HG03064 (cell line): ENCODE measurements at regions not wholly inside any gene's neighbourhood (a gene's known extent, or its start where the extent isn't known, plus 50 kb on each side); places are given as distances from the start of the nearest gene placed in this dataset.
"Not testable (repeated sequence)": the region's sequence is repeated elsewhere in the genome, so short reads cannot be mapped to it uniquely, and the experiment has no call there.

Source experiments
- ATAC-seq: cut with Tn5 transposase; IDR thresholded peaks from one replicate; pipeline ENCODE4 v1.9.1; 2021; ENCODE audit warnings: low read depth; ENCODE audit not compliant: unreplicated experiment

DNA sequence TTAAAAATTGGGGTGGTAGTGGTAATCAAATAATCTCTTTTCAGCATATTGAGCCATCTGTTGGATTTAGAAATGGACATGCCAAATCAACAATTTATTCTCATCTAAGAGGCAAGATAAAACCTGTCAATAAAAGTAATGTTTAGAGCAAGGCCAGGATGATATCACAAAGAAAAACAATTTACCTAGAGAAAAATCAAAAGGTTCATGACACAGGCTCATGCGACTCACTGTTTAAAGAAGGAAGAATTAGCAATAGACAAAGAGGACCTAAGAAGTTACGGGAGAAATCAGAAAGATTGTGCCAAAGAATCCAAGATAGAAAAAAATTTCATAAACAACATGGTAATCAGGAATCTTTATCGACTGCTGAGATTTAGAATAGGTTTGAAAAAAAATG lies 868.5 kb upstream of the GBE1 start:
- no peak for ATAC-seq

DNA sequence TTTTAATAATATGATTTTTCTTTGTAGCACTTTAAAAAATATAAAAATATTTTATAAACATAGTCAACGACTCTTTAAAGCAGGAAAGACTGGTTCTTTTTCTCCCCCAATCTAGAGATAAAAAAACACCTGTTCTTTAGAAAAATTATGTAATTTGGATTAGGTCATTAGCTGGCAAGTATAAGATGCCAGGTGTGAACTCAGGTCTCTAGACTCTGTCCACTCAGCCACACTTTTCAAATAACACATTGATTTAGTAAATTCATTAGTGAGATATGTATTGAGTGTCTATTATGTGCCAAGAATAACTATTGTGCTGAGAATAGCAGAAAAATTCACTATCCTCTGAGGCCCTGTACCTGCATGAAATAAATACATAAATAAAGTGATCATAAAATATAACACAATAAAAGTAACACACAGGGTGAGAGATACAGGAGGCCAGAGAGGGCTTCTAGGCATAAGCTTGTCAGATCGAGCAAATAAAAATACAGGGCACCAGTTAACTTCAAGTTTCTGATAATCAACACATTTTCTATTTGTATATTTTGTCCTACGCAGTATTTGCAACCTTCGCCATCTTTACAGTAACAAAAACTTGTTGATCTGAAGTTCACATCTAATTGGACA lies 867.1 kb upstream of the GBE1 start:
- ATAC-seq: no peak

DNA sequence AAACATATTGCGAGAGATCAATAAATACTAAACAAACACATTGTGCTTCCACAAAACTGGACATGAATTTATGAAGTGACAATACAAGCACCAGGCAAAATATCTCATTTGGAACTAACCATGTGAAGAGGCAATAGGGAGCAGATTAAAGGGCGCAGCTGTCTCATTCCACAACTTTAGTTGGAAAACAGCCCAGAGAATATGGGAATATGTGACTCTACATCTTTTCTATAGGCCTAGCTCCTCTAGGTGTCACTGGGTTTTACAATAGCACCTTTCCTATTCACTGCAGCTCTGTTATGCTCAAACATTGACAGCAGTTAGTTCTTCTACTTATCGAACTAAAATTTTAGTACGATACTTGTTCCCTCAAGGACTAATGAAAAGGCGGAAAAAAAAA lies 866.3 kb upstream of the GBE1 start:
- no peak for ATAC-seq

DNA sequence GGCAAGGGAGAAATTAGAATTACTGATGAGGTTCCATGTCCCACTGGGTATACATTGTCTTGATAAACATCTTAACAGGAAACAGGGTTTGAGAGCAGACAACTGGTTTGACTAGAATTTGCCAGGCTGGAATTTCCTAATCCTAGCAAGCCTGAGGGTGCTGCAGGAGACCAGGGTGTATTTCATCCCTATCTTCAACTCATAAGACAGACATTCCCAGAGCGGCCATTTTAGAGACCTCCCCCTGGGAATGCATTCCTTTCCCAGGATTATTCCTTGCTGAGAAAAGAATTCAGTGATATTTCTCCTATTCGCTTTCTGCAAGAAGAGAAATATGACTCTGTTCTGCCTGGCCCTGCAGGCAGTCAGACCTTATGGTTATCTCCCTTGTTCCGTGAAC lies 859.3 kb upstream of the GBE1 start:
- ATAC-seq: not testable (repeated sequence)

DNA sequence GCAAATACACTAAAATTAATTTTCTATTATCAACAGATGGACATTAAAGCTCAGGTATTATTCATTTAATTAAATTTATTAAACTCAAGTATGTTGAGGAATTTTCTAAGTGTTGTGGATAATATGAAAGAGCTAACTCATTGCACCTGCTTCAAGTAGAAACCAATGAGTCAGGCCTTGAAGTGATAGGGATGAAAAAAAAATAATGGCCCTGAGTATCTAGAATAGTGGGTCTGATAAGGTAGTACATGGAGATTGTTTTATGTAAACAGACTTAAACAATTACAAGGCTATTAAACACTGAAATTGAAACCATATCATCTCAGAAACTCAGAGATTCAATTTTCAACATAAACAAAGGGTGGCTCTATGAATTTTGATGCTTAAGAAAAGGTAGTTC lies 857.1 kb upstream of the GBE1 start:
- ATAC-seq: no peak

DNA sequence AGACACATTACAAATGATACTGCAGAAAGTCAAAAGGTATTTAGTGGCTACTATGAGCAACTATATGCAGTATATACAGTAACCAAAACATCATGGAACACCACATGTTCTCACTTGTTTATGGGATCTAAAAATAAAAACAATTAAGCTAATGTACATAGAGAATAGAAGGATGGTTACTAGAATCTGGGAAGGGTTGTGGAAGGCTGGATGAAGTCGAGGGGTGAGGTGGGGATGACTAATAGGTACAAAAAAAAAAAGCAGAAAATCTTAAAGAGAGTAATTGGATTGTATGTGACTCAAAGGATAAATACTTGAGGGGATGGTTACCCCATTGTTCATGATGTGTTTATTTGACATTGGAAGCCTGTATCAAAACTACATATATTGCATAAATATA lies 848.8 kb upstream of the GBE1 start:
- ATAC-seq: no peak

DNA sequence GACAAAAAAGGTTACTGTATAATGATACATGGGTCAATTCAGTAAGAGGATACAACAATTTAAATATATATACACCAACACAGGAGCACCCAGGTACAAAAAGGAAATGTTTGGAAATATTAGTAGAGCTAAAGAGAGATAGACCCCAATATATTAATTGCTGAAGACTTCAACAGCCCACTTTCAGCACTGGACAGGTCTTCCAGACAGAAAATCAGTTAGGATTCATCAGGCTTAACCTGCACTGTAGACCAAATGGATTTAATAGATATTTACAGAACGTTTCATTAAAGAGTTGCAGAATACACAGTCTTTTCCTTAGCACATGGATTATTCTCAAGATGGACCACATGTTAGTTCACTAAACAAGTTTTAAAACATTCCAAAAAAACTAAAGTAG lies 845.9 kb upstream of the GBE1 start:
- no peak for ATAC-seq

DNA sequence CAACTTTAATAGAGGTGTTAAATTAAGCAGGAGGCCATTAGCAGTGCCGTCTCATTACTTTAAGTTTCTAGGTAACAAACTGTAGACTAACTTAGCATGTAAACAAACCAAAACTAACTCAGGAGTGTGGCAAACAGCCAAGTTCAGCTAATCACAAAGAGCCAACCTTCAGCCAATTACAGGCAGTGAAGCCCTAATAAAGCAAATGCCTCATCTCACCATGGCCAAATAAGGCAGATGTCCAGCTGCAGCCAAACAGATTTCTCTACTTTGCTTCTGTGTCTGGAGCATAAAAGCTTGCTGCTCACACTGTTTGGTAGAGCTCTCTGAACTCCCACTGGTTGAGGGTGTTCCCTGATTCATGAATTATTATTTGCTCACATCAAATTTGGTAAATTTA lies 835.4 kb upstream of the GBE1 start:
- no peak for ATAC-seq

DNA sequence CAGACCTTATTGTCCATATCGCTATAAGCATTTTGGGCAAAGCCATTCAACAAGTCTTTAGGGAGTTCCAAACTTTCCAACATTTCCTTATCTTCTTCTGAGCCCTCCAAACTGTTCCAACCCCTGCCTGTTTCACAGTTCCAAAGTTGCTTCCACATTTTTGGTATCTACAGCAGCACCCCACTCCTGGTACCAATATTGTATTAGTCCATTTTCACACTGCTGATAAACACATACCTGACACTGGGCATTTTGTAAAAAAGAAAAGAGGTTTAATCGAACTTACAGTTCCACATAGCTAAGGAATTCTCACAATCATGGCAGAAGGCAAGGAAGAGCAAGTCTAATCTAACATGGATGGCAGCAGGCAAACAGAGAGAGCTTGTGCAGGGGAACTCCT lies 834.1 kb upstream of the GBE1 start:
- ATAC-seq: no peak

DNA sequence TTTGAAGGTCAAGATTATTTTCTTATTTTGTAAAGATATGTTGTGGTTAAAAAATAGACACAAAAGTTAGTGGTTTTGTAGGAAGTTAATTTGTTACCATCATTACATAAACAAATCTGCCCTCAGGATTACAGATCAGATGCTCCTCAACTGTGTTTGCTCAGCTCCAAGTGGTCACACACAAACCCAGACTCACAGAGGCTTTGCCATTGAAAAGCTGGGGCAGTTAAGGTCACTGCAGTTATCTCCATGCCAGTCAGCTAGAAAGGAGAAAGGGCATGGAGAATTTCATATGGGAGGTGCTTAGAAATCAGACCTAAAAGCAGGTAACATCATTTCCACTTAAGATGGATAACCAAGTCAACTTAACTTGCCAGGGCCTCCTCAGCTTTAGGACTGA lies 825.7 kb upstream of the GBE1 start:
- ATAC-seq: no peak

DNA sequence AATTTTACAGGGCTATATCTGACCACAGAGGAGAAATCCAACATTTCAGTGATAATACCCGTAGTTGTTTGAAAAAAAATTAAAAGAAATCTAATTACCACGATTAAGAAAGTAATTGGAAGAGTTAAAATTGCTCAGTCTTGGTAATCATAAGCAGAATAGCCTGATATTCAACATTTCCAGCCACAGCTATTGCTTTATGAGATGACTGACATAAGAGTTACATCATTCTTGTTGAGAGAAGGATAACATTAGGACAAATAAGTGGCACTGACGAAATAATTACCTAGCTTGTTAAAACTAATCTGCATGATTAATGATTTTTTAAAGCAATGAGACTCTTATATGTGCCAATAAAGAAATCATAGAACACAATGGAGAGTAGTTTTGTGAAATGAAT lies 825.0 kb upstream of the GBE1 start:
- ATAC-seq: no peak

DNA sequence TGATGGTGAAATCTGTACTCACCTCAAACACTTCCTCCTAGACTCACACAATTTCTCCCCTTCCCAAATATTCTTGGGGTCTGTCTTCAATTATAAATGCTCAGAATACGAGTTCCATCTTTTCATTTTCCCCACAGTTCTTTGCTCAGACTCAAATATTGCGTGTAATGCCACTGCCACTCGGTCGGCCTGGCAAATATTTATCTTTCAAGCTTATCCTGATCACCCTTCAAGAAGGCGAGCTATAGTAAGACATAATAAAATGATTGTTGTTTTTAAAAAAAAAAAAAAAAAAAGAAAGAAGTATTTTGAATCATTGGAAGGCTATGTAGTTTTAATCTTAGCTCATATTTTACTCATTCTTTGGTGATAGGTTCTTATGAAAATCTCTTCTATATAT lies 824.6 kb upstream of the GBE1 start:
- not testable (repeated sequence) for ATAC-seq

DNA sequence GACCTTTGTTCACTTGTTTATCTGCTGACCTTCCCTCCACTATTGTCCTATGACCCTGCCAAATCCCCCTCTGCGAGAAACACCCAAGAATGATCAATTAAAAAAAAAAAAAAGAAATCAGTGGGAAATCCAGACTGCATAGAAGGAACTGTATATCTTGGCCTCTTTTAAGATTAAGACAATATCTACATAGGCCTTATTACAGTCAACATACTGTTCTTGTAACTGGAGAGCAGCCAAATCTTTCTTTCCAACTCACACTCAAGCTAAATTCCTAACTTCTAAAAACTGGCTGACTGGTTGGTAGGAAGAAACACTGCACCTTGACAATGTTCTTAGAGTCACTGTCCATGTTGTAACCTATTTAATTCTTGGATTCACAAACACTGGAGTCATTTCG lies 824.1 kb upstream of the GBE1 start:
- not testable (repeated sequence) for ATAC-seq

DNA sequence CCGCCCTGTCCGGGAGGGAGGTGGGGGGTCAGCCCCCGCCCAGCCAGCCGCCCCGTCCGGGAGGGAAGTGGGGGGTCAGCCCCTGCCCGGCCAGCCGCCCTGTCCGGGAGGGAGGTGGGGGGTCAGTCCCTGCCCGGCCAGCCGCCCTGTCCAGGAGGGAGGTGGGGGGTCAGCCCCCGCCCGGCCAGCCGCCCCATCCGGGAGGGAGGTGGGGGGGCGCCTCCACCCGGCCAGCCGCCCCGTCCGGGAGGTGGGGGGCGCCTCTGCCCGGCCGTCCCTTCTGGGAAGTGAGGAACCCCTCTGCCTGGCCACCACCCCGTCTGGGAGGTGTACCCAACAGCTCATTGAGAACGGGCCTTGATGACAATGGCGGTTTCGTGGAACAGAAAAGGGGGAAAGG lies 823.4 kb upstream of the GBE1 start:
- not testable (repeated sequence) for ATAC-seq

DNA sequence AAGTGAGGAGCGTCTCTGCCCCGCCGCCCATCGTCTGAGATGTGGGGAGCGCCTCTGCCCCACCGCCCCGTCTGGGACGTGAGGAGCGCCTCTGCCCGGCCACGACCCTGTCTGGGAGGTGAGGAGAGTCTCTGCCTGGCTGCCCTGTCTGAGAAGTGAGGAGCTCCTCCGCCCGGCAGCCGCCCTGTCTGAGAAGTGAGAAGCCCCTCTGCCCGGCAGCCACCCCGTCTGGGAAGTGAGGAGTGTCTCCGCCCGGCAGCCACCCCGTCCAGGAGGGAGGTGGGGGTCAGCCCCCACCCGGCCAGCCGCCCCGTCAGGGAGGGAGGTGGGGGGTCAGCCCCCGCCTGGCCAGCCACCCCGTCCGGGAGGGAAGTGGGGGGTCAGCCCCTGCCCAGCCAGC lies 823.0 kb upstream of the GBE1 start:
- ATAC-seq: not testable (repeated sequence)

DNA sequence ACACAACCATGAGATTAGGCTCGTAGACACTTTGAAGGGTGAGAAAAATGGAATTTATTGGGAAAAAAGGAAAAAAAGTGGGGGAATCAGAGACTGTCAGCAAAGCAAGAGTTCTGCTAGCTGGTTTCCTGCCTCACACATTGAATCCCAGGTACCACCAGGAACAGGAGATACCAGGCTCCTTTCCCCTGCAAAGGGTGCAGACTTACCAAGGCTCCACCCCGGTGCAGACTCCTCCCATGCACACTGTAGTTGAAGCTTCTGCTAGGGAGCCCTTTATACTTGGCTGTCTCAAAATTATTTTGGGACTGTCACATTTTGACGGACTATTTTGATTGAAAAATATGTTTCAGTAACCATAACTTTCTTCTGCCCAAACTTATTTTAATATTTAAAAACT lies 819.9 kb upstream of the GBE1 start:
- ATAC-seq: no peak

DNA sequence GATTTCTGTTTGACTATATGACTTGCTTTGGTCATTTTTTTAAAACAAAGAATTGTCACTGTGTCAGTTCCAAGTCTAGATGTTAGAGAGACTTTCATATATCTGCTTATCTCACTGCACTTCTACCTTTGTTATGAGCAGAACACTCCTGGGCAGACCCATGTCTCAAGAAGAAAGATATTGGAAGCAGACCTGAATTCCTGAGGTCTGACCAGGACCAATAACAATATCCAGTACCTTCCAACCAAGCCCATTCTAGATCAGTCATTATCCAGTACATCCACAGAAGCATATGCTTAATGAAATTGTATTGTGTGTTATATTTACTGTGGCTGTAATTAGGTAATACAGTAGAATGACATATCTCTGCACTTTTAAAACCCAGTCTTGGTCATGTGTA lies 811.3 kb upstream of the GBE1 start:
- no peak for ATAC-seq

DNA sequence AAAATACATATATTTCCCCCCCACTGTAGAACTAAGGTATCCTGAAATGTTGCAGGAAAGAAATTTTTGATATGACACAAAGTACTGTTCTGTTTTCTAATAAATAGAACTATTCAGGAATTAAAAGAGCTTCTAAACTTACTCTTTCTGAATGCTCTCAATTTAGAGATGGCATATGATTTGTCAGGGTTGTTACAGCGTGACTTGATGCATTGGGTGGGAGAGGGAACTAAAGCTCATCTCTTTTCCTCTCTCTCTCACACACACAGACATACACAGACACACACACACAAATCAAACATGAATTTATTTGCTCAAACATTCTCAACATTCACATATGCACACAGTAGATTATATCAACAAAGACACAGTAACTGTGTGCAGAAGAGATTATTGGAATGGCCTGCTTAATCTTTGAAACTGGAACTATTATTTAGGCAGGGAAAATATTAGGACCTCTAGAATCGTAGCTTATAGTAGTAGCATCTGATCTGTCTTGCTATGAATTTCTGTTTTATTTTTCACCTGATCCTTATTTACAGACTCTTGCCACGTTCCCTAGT lies 807.4 kb upstream of the GBE1 start:
- no peak for ATAC-seq

DNA sequence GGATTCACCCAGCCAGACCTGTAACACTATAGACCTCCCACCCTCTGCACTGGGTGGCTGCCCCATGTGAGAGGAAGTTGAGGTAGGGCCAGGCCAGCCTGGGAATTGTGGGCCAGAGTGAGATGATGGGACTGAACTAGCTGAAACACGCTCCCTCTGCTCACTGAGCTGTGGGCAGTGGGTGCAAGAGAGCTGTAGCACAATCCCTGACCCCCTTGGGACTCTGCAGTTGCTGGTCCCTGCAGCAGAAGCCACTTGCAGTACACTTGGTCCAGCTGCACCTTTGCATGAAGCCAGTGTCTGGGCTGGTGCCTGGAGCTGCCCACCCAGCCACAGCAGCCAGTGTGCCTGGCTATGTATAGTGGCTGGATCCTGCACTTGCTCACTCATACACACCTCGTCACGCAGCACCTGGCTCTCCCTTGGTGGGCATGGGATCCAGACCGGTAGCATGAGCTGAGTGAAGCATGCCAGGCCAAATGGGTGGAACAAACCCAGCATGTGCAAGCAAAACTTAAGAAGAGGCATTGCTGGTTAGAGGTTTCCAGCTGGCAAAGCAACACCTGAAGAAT lies 805.7 kb upstream of the GBE1 start:
- ATAC-seq: no peak

DNA sequence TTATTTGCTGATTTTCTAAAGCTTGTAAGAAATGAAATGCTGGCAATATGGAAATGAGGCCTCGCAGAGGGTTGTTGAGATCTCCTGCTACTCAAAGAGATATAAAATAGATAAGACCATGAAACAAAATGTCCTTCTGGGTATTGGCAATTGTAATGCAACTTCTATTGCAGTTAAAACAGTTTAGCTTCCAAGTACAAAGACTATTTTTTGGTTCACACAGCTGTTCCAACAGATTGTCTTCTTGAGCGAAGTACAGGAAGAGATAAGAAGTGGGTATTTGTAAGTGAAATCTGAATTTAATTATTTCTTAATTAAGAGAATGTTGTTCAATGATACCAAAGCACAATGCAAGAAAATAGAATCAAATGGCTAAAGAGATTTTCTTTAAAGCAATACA lies 801.5 kb upstream of the GBE1 start:
- no peak for ATAC-seq

DNA sequence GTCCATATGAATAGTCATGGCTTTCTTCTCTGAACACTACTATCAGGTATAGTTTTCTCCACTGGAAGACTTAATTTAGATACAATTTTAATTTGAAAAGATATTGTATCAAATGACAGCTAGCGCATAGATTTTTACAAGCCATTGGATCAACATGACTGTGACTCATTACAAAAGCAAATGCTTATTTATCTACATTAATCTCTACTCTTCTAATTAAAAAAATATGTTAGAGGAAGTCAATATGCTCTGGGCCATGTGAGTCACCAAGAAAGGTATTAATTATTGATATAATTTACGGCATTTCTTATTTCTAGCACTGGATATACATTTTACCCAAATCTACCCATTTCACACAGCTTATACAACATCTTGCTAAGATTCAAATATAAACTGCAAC lies 800.3 kb upstream of the GBE1 start:
- ATAC-seq: no peak

DNA sequence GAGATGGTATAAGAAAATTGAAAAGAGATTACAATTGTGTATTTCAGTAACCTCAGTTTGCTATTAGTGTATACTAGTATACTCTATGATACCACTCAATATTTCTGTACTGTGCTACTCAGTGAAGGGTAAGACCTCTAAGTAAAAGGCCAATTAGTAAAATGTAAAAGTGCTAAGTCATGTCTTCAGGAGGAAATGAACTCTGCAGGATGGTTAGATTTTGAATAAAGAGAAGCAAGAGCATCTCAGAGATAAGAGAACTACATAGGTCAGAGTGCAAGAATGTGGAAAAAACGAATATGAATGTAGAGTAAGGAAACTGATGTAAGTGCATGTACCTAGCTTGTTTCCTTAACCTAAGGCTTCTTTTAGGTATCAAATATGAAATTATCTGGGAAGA lies 796.6 kb upstream of the GBE1 start:
- ATAC-seq: no peak

DNA sequence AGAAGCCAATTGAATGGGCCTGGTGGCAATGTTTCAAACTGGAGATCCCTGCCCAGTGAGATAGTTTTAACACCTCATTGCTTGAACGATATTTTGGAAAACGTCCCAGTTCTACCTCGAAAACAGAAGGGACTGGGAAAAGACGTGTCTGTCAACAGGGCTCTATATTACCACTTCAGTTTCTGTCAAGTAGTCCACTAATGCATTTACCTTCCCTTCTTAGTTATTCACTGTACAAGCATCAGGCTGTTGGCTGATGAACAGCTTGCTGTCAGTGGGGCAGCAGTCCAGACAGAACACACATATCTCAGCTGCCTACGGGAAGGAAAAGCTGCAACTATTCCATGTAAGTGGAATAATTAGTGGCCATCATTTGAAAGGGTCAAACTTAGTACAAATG lies 794.7 kb upstream of the GBE1 start:
- no peak for ATAC-seq
